B cell (primary cell): ENCODE measurements at regions not wholly inside any gene's neighbourhood (a gene's known extent, or its start where the extent isn't known, plus 50 kb on each side); places are given as distances from the start of the nearest gene placed in this dataset.

Experiments used
- ATAC-seq: fragments of 200-7000 bp; cut with Tn5 transposase; one replicate; pipeline ENCODE4 v1.10.0; 2021; ENCODE audit warnings: low read depth, mild to moderate bottlenecking, moderate number of reproducible peaks, moderate library complexity
- CTCF ChIA-PET: fragments of 350-600 bp; sonication (Branson Sonifier 250); formaldehyde crosslinking; loops from one replicate; lab custom pipeline; 2021; ENCODE audit warnings: antibody characterized with exemption, inconsistent platforms; lab: Charles Lee
- POLR2A ChIA-PET: fragments of 350-600 bp; sonication (Branson Sonifier 250); formaldehyde crosslinking; loops from one replicate; lab custom pipeline; 2021; ENCODE audit warnings: antibody characterized with exemption; lab: Charles Lee
- DNase-seq: peaks from one replicate; pipeline ENCODE4 v3.0.0; 2013
- H2AFZ ChIP-seq: 2 replicates; pipeline ENCODE4 v1.6.1; 2012; ENCODE audit warnings: mild to moderate bottlenecking, low read depth, low read length; ENCODE audit not compliant: insufficient read depth, poor library complexity, severe bottlenecking
- H3K27ac ChIP-seq, 2 donors: 1 replicate in 1 of 2; 2 replicates in 1 of 2; pipeline ENCODE4 v1.5.1; 2012 to 2013; ENCODE audit warnings: low read length in 2 of 2, mild to moderate bottlenecking in 2 of 2, moderate library complexity in 1 of 2
- H3K27me3 ChIP-seq, 4 experiments: fragments of 200-600 bp in 1 of 4; sonication (generic) in 1 of 4; replicated peaks in 1 of 4; 1 replicate in 2 of 4; 2 replicates in 2 of 4; pipeline versions ENCODE4 v1.6.1 to v1.7.0; 2013 to 2016; ENCODE audit warnings: low read length in 3 of 4, mild to moderate bottlenecking in 2 of 4, mixed read lengths in 1 of 4, moderate library complexity in 1 of 4; ENCODE audit not compliant: insufficient read depth in 4 of 4, control insufficient read depth in 3 of 4; ENCODE audit errors: control extremely low read depth in 1 of 4
- H3K36me3 ChIP-seq, 2 experiments: replicated peaks in 1 of 2; 1 replicate in 1 of 2; 2 replicates in 1 of 2; pipeline versions ENCODE4 v1.6.1 to v1.7.1; 2013; ENCODE audit warnings: low read length in 1 of 2; ENCODE audit not compliant: insufficient read depth in 2 of 2, control insufficient read depth in 1 of 2; ENCODE audit errors: control extremely low read depth in 1 of 2, extremely low read depth in 1 of 2
- H3K4me1 ChIP-seq, 2 donors: fragments of 200-600 bp in 1 of 2; sonication (generic) in 1 of 2; 1 replicate in 1 of 2; 2 replicates in 1 of 2; pipeline versions ENCODE4 v1.5.1 to v1.6.1; 2013 to 2017; ENCODE audit warnings: low read length in 2 of 2; ENCODE audit not compliant: control insufficient read depth in 2 of 2, insufficient read depth in 2 of 2
- H3K4me2 ChIP-seq: replicated peaks from 2 replicates; pipeline ENCODE3; 2012; ENCODE audit warnings: mild to moderate bottlenecking, low read depth, low read length; ENCODE audit not compliant: poor library complexity, severe bottlenecking
- H3K4me3 ChIP-seq, 5 experiments: fragments of 200-600 bp in 1 of 5; sonication (generic) in 1 of 5; 1 replicate in 3 of 5; 2 replicates in 2 of 5; pipeline versions ENCODE4 v1.5.1 to v1.7.0; 2011 to 2016; ENCODE audit warnings: low read length in 4 of 5, mild to moderate bottlenecking in 4 of 5, low read depth in 2 of 5, control low read depth in 1 of 5, moderate library complexity in 1 of 5; ENCODE audit not compliant: insufficient read depth in 1 of 5; ENCODE audit errors: control extremely low read depth in 1 of 5, extremely low read depth in 1 of 5
- H3K79me2 ChIP-seq: fragments of 200-600 bp; sonication (generic); one replicate; pipeline ENCODE4 v1.6.0; 2016; ENCODE audit warnings: low read length; ENCODE audit not compliant: control insufficient read depth, insufficient read depth
- H3K9ac ChIP-seq: fragments of 200-600 bp; sonication (generic); 2 replicates; pipeline ENCODE4 v1.6.1; 2017; ENCODE audit warnings: mild to moderate bottlenecking, low read length, moderate library complexity
- H3K9me3 ChIP-seq, 3 donors: one replicate each; pipeline versions ENCODE4 v1.6.1 to v1.7.1; 2013; ENCODE audit warnings: low read length in 2 of 3; ENCODE audit not compliant: control insufficient read depth in 2 of 3, insufficient read depth in 1 of 3; ENCODE audit errors: control extremely low read depth in 1 of 3
- H4K20me1 ChIP-seq: 2 replicates; pipeline ENCODE4 v1.6.0; 2012; ENCODE audit warnings: mild to moderate bottlenecking, low read length; ENCODE audit not compliant: insufficient read depth, control insufficient read depth, poor library complexity, severe bottlenecking
- H3K27ac Mint-ChIP-seq: one replicate; pipeline ENCODE4 v1.8.0; 2021; ENCODE audit warnings: mixed read lengths
- H3K27me3 Mint-ChIP-seq: one replicate; pipeline ENCODE4 v1.8.0; 2021; ENCODE audit warnings: mixed read lengths
- H3K4me1 Mint-ChIP-seq: one replicate; pipeline ENCODE4 v1.8.0; 2021; ENCODE audit warnings: mixed read lengths
- H3K4me3 Mint-ChIP-seq: one replicate; pipeline ENCODE4 v1.8.0; 2021; ENCODE audit warnings: mixed read lengths
- H3K9me3 Mint-ChIP-seq: one replicate; pipeline ENCODE4 v1.8.0; 2022; ENCODE audit warnings: mixed read lengths; ENCODE audit not compliant: insufficient read depth
- EZH2 ChIP-seq: IDR thresholded peaks from 2 replicates; pipeline ENCODE4 v1.6.1; 2012; ENCODE audit warnings: borderline replicate concordance, low read depth, mild to moderate bottlenecking, moderate library complexity, low read length; ENCODE audit not compliant: insufficient read depth, poor library complexity, severe bottlenecking
- WGBS: methylation state at CpG from one replicate; pipeline ENCODE4 v1.1.5; 2013; ENCODE audit warnings: missing lambda C conversion rate; ENCODE audit not compliant: insufficient coverage; 5-methylcytosine and 5-hydroxymethylcytosine counted together
- intact Hi-C: fragments of 100-400 bp; cut with micrococcal nuclease; formaldehyde crosslinking; loops from one replicate; pipeline ENCODE4 v1.10.0; 2022
- TF ChIP-seq, protein P1 (sequence below): fragments of 200-600 bp; IDR thresholded peaks from one replicate; pipeline ENCODE4 v1.8.0; 2022; ENCODE audit warnings: antibody characterized with exemption, mild to moderate bottlenecking

DNA sequence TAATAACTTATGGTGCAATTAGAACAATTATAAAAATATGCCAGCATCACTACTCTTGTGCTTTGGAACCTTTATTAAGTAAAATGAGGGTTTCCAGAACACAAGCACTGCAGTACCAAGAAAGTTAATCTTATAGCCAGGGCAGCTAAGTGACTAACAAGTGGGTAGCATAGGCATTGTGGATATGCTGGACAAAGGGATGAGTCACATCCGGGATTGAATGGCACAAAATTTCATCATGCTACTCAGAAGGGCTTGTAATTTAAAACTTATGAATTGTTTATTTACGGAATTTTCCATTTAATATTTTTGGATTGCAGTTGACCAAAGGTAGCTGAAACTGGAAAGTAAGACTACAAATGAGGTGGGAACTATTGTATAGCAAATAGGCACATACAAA is 250.6 kb downstream of the C7orf25 start:
- no peaks in the 10 kb centered on the region for H3K4me1 Mint-ChIP-seq
- intact Hi-C loops: no loop called here
- CTCF ChIA-PET: no interaction called here

DNA sequence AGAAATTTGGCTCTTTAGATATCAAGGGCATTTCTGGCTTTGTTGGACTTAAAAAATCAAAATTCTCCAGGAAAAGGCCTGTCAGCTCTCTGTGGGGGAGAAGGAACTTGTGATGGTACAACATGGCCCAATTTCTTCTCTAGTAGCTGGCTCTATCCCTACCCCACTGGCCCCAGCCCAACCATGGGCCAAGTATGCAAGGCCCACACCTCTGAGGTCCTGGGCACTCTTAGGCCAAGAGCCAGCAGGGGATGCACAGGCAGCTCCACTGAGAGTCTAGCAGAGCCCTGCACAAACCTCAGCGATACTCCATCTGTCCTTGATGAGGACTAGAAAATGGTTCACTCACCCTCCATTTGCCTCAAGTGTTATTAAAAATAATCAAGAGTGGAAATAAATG is 261.2 kb downstream of the C7orf25 start:
- H3K79me2 ChIP-seq: no peaks in the 10 kb centered on the region
- H3K9ac ChIP-seq: no peak overlapping the region
- Mint-ChIP-seq H3K27me3 (peaks cover 3% of the 10 kb centered on the region), H3K4me3 (no peak overlapping the region), H3K27ac (no peak overlapping the region), H3K9me3 (no peaks in the 10 kb centered on the region), H3K4me1 (no peaks in the 10 kb centered on the region)
- H2AFZ ChIP-seq: no peak overlapping the region
- CTCF ChIA-PET: no interaction called here
- TF ChIP-seq, protein P1, sequence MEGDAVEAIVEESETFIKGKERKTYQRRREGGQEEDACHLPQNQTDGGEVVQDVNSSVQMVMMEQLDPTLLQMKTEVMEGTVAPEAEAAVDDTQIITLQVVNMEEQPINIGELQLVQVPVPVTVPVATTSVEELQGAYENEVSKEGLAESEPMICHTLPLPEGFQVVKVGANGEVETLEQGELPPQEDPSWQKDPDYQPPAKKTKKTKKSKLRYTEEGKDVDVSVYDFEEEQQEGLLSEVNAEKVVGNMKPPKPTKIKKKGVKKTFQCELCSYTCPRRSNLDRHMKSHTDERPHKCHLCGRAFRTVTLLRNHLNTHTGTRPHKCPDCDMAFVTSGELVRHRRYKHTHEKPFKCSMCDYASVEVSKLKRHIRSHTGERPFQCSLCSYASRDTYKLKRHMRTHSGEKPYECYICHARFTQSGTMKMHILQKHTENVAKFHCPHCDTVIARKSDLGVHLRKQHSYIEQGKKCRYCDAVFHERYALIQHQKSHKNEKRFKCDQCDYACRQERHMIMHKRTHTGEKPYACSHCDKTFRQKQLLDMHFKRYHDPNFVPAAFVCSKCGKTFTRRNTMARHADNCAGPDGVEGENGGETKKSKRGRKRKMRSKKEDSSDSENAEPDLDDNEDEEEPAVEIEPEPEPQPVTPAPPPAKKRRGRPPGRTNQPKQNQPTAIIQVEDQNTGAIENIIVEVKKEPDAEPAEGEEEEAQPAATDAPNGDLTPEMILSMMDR: no peak
- no peak for TF ChIP-seq EZH2
- no peak for ATAC-seq
- WGBS: no CpG with 5 or more reads among the region's 1 CpG
- no peak overlapping the region for H3K4me2 ChIP-seq
- intact Hi-C loops: no loop called here
- no peaks in the 10 kb centered on the region for H3K9me3 ChIP-seq
- no peaks in the 10 kb centered on the region for H3K36me3 ChIP-seq
- no peak overlapping the region for H3K4me3 ChIP-seq
- no peaks in the 10 kb centered on the region for H4K20me1 ChIP-seq
- no peak overlapping the region for H3K27ac ChIP-seq
- POLR2A ChIA-PET: no interaction called here
- no peaks in the 10 kb centered on the region for H3K27me3 ChIP-seq
- H3K4me1 ChIP-seq: no peaks in the 10 kb centered on the region
- no peak for DNase-seq

More for the DNA sequence above, 250.6 kb downstream of the C7orf25 start:
- no peak for ATAC-seq
- Histone ChIP-seq H3K9me3 (peaks cover 0 to 2% (median 0%) of the 10 kb centered on the region in 3 donors), H3K27ac (no peak overlapping the region), H3K36me3 (no peaks in the 10 kb centered on the region), H3K4me3 (no peak overlapping the region), H3K79me2 (no peaks in the 10 kb centered on the region), H2AFZ (no peak overlapping the region), H3K9ac (no peak overlapping the region), H3K27me3 (no peaks in the 10 kb centered on the region), H3K4me2 (no peak overlapping the region), H3K4me1 (no peaks in the 10 kb centered on the region), H4K20me1 (no peaks in the 10 kb centered on the region)
- no peaks in the 10 kb centered on the region for H3K9me3 Mint-ChIP-seq
- no peaks in the 10 kb centered on the region for H3K27me3 Mint-ChIP-seq
- no peak overlapping the region for H3K27ac Mint-ChIP-seq
- no peak for DNase-seq
- TF ChIP-seq, protein P1: no peak
- no peak for TF ChIP-seq EZH2
- POLR2A ChIA-PET: no interaction called here
- no peak overlapping the region for H3K4me3 Mint-ChIP-seq
- no CpG with 5 or more reads among the region's 2 CpGs for WGBS
